Activated CD4-positive, alpha-beta T cell treated with anti-CD3 and anti-CD28 coated beads, Interleukin-2, Interleukin-6, amounts not matched to agents 100 ng/mL and 50 ng/mL, durations not matched to agents 16 hours and 8 hours (primary cell): ENCODE measurements at regions not wholly inside any gene's neighbourhood (a gene's known extent, or its start where the extent isn't known, plus 50 kb on each side); places are given as distances from the start of the nearest gene placed in this dataset.

Source experiments
- DNase-seq: peaks from one replicate; pipeline ENCODE4 v3.0.0-alpha.2; 2020

GRCh38 chr6:71444222-71444621 lies 155.6 kb downstream of the OGFRL1 start:
- DNase-seq, result no peak

- DNase-seq, result no peak
Measured at GRCh38 chr6:71446057-71446456, 157.4 kb downstream of the OGFRL1 start.

- no peak for DNase-seq
Measured at GRCh38 chr6:71446470-71446869, 157.9 kb downstream of the OGFRL1 start.

- no peak for DNase-seq
Measured at GRCh38 chr6:71452697-71453370, 164.2 kb downstream of the OGFRL1 start.

- DNase-seq, result no peak
Measured at GRCh38 chr6:71453371-71453706, 164.7 kb downstream of the OGFRL1 start.

GRCh38 chr6:71454056-71454455 lies 165.4 kb downstream of the OGFRL1 start:
- DNase-seq, result no peak

GRCh38 chr6:71457929-71458328 lies 169.3 kb downstream of the OGFRL1 start:
- DNase-seq, result no peak

- no peak for DNase-seq
Measured at GRCh38 chr6:71459162-71459561, 170.6 kb downstream of the OGFRL1 start.

- DNase-seq, result no peak
Measured at GRCh38 chr6:71460933-71461332, 172.3 kb downstream of the OGFRL1 start.

- no peak for DNase-seq
Measured at GRCh38 chr6:71463061-71463460, 174.4 kb downstream of the OGFRL1 start.

- DNase-seq, result no peak
Measured at GRCh38 chr6:71465096-71465495, 176.5 kb downstream of the OGFRL1 start.

GRCh38 chr6:71466362-71466761 lies 177.8 kb downstream of the OGFRL1 start:
- DNase-seq, result no peak

GRCh38 chr6:71468038-71468437 lies 179.4 kb downstream of the OGFRL1 start:
- DNase-seq, result no peak

- no peak for DNase-seq
Measured at GRCh38 chr6:71468841-71469700, 180.5 kb downstream of the OGFRL1 start.

GRCh38 chr6:71471718-71472117 lies 183.1 kb downstream of the OGFRL1 start:
- no peak for DNase-seq

- DNase-seq, result no peak
Measured at GRCh38 chr6:71473926-71474325, 185.3 kb downstream of the OGFRL1 start.

- DNase-seq, result no peak
Measured at GRCh38 chr6:71474942-71475341, 186.3 kb downstream of the OGFRL1 start.

GRCh38 chr6:71476371-71476770 lies 187.8 kb downstream of the OGFRL1 start:
- DNase-seq, result no peak

GRCh38 chr6:71476872-71477271 lies 188.3 kb downstream of the OGFRL1 start:
- DNase-seq, result no peak

GRCh38 chr6:71478834-71479541 lies 190.4 kb downstream of the OGFRL1 start:
- peak; percentile 8 for DNase-seq

- DNase-seq, result no peak
Measured at GRCh38 chr6:71480577-71480976, 192.0 kb downstream of the OGFRL1 start.

- no peak for DNase-seq
Measured at GRCh38 chr6:71481011-71481410, 192.4 kb downstream of the OGFRL1 start.

- DNase-seq, result no peak
Measured at GRCh38 chr6:71481801-71482200, 193.2 kb downstream of the OGFRL1 start.

GRCh38 chr6:71482742-71483141 lies 194.1 kb downstream of the OGFRL1 start:
- DNase-seq, result no peak
